ENCODE measurements at regions not wholly inside any gene's neighbourhood (a gene's known extent, or its start where the extent isn't known, plus 50 kb on each side); places are given as distances from the start of the nearest gene placed in this dataset.

DNA sequence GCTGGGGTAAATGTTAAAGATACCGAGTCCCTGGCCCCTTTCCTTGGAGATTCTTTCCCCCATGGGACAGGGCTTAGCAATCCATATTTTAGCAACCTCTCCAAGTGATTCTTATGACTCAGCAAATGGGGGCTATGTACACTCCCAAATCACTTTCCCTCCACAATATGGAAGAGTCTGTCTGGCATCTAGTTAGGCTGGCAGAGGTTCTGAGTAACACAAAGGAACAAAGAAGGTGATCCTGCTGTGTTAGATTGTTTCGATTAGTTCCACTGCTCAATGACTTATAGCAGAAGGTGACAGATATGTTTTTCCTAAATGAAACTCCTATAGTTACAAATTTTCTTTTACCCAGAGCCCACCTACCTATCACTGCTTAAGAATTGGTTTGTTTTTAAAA is 154.0 kb upstream of the SYT13 start:
- Histone ChIP-seq H3F3A (ENCODE audit: insufficient read depth) (no peaks in the 10 kb centered on the region), H3K9me2 (ENCODE audit: insufficient read depth) (no peaks in the 10 kb centered on the region), H3K27me3 (replicated peaks; ENCODE audit: insufficient read depth) (peaks cover 27% of the 10 kb centered on the region), H4K20me1 (ENCODE audit: insufficient read depth) (no peaks in the 10 kb centered on the region), H3K4me2 (ENCODE audit: unreplicated experiment) (no peak overlapping the region), H3K9ac (no peak overlapping the region), H3K79me2 (ENCODE audit: insufficient read depth) (no peaks in the 10 kb centered on the region), H3K27ac (no peak overlapping the region), H3K36me3 (ENCODE audit: low read depth) (no peaks in the 10 kb centered on the region), H3K4me1 (ENCODE audit: insufficient read depth) (no peaks in the 10 kb centered on the region), H3K9me3 (ENCODE audit: low read depth) (no peaks in the 10 kb centered on the region), H2AFZ (no peak overlapping the region), H3K4me3 (no peak overlapping the region)
- TF ChIP-seq EZH2 (IDR thresholded peaks at IDR 0.05; ENCODE audit: insufficient read depth, poor library complexity, severe bottlenecking) = no peak
- TF ChIP-seq EZH2phosphoT487 (IDR thresholded peaks at IDR 0.05; ENCODE audit: insufficient read depth, low read depth) = no peak
- in situ Hi-C loops (cut with MboI) = no loop called here
- no peak for DNase-seq
- 22 to 41% methylated on average over 2 of the region's 2 CpGs for WGBS, 2 experiments (ENCODE audit: low coverage in 1 of 2, low lambda C conversion rate in 2 of 2, missing lambda C conversion rate in 2 of 2)

- Histone ChIP-seq H3K27me3 (replicated peaks; ENCODE audit: insufficient read depth) (peaks cover 35% of the 10 kb centered on the region), H3K4me3 (no peak overlapping the region), H3K9me3 (ENCODE audit: low read depth) (no peaks in the 10 kb centered on the region), H3F3A (ENCODE audit: insufficient read depth) (no peaks in the 10 kb centered on the region), H3K36me3 (ENCODE audit: low read depth) (no peaks in the 10 kb centered on the region), H3K4me2 (ENCODE audit: unreplicated experiment) (no peak overlapping the region), H3K9me2 (ENCODE audit: insufficient read depth) (no peaks in the 10 kb centered on the region), H3K27ac (no peak overlapping the region), H3K79me2 (ENCODE audit: insufficient read depth) (no peaks in the 10 kb centered on the region), H2AFZ (no peak overlapping the region), H4K20me1 (ENCODE audit: insufficient read depth) (no peaks in the 10 kb centered on the region), H3K9ac (no peak overlapping the region), H3K4me1 (ENCODE audit: insufficient read depth) (no peaks in the 10 kb centered on the region)
- DNase-seq = no peak
- in situ Hi-C loops (cut with MboI) = no loop called here
- 48 to 50% methylated on average over 1 of the region's 1 CpG for WGBS, 2 experiments (ENCODE audit: low coverage in 1 of 2, low lambda C conversion rate in 2 of 2, missing lambda C conversion rate in 2 of 2)
- no peak for TF ChIP-seq EZH2 (IDR thresholded peaks at IDR 0.05; ENCODE audit: insufficient read depth, poor library complexity, severe bottlenecking)
- TF ChIP-seq EZH2phosphoT487 (IDR thresholded peaks at IDR 0.05; ENCODE audit: insufficient read depth, low read depth) = no peak
These were observed 150.8 kb upstream of the SYT13 start for GRCh38 chr11:45436966-45437365.

- 9 to 24% methylated on average over 2 of the region's 2 CpGs for WGBS, 2 experiments (ENCODE audit: low coverage in 1 of 2, low lambda C conversion rate in 2 of 2, missing lambda C conversion rate in 2 of 2)
- H3K4me2 ChIP-seq (ENCODE audit: unreplicated experiment) = no peak overlapping the region
- no peaks in the 10 kb centered on the region for H3K79me2 ChIP-seq (ENCODE audit: insufficient read depth)
- H3F3A ChIP-seq (ENCODE audit: insufficient read depth) = no peaks in the 10 kb centered on the region
- no peak for DNase-seq
- H3K4me3 ChIP-seq = no peak overlapping the region
- TF ChIP-seq EZH2phosphoT487 (IDR thresholded peaks at IDR 0.05; ENCODE audit: insufficient read depth, low read depth) (no peak), EZH2 (IDR thresholded peaks at IDR 0.05; ENCODE audit: insufficient read depth, poor library complexity, severe bottlenecking) (no peak)
- no peaks in the 10 kb centered on the region for H3K9me2 ChIP-seq (ENCODE audit: insufficient read depth)
- H3K9me3 ChIP-seq (ENCODE audit: low read depth) = no peaks in the 10 kb centered on the region
- H2AFZ ChIP-seq = no peak overlapping the region
- H3K36me3 ChIP-seq (ENCODE audit: low read depth) = no peaks in the 10 kb centered on the region
- H3K27ac ChIP-seq = no peak overlapping the region
- in situ Hi-C loops (cut with MboI) = no loop called here
- no peaks in the 10 kb centered on the region for H3K4me1 ChIP-seq (ENCODE audit: insufficient read depth)
- H4K20me1 ChIP-seq (ENCODE audit: insufficient read depth) = no peaks in the 10 kb centered on the region
- peaks cover 35% of the 10 kb centered on the region for H3K27me3 ChIP-seq (replicated peaks; ENCODE audit: insufficient read depth)
- H3K9ac ChIP-seq = no peak overlapping the region
These were observed 150.0 kb upstream of the SYT13 start for GRCh38 chr11:45436118-45436517.

DNA sequence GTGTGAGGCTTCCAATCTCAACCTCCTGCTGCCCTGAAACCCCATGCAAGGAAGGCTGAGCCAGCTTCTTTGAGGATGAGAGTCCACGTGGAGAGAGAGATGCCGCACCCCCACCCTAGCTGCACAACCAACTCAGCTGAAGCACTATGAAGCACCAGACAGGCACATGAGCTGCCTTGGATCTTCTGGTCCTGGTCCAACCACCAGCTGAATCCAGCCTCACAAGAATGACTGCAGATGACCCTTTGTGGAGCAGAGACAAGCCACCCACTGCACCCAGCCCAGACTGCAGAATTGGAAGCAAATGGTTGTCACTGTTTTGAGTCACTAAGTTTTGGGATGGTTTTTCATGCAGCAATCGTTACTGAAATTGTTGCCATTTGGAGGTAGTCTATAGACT is 149.6 kb upstream of the SYT13 start:
- Histone ChIP-seq H3K36me3 (ENCODE audit: low read depth) (no peaks in the 10 kb centered on the region), H3K4me1 (ENCODE audit: insufficient read depth) (no peaks in the 10 kb centered on the region), H3K9me3 (ENCODE audit: low read depth) (no peaks in the 10 kb centered on the region), H3K27me3 (replicated peaks; ENCODE audit: insufficient read depth) (peaks cover 35% of the 10 kb centered on the region), H3K9me2 (ENCODE audit: insufficient read depth) (no peaks in the 10 kb centered on the region), H4K20me1 (ENCODE audit: insufficient read depth) (no peaks in the 10 kb centered on the region), H3K27ac (no peak overlapping the region), H3K79me2 (ENCODE audit: insufficient read depth) (no peaks in the 10 kb centered on the region), H3K9ac (no peak overlapping the region), H3K4me2 (ENCODE audit: unreplicated experiment) (no peak overlapping the region), H2AFZ (no peak overlapping the region), H3K4me3 (no peak overlapping the region), H3F3A (ENCODE audit: insufficient read depth) (no peaks in the 10 kb centered on the region)
- DNase-seq = no peak
- in situ Hi-C loops (cut with MboI) = no loop called here
- 0 to 14% methylated on average over 1 to 3 of the region's 3 CpGs for WGBS, 2 experiments (ENCODE audit: low coverage in 1 of 2, low lambda C conversion rate in 2 of 2, missing lambda C conversion rate in 2 of 2)
- TF ChIP-seq EZH2 (IDR thresholded peaks at IDR 0.05; ENCODE audit: insufficient read depth, poor library complexity, severe bottlenecking) (no peak), EZH2phosphoT487 (IDR thresholded peaks at IDR 0.05; ENCODE audit: insufficient read depth, low read depth) (no peak)

- no peak for DNase-seq
- no peaks in the 10 kb centered on the region for H3K79me2 ChIP-seq (ENCODE audit: insufficient read depth)
- no peaks in the 10 kb centered on the region for H4K20me1 ChIP-seq (ENCODE audit: insufficient read depth)
- no peak overlapping the region for H2AFZ ChIP-seq
- no peaks in the 10 kb centered on the region for H3K9me2 ChIP-seq (ENCODE audit: insufficient read depth)
- no peak overlapping the region for H3K4me3 ChIP-seq
- H3K27ac ChIP-seq = no peak overlapping the region
- H3K4me2 ChIP-seq (ENCODE audit: unreplicated experiment) = no peak overlapping the region
- no peaks in the 10 kb centered on the region for H3K36me3 ChIP-seq (ENCODE audit: low read depth)
- in situ Hi-C loops (cut with MboI) = no loop called here
- H3K4me1 ChIP-seq (ENCODE audit: insufficient read depth) = no peaks in the 10 kb centered on the region
- H3K9me3 ChIP-seq (ENCODE audit: low read depth) = no peaks in the 10 kb centered on the region
- H3F3A ChIP-seq (ENCODE audit: insufficient read depth) = no peaks in the 10 kb centered on the region
- no peak overlapping the region for H3K9ac ChIP-seq
- 23 to 35% methylated on average over 6 of the region's 6 CpGs for WGBS, 2 experiments (ENCODE audit: low coverage in 1 of 2, low lambda C conversion rate in 2 of 2, missing lambda C conversion rate in 2 of 2)
- TF ChIP-seq EZH2phosphoT487 (IDR thresholded peaks at IDR 0.05; ENCODE audit: insufficient read depth, low read depth) = no peak
- TF ChIP-seq EZH2 (IDR thresholded peaks at IDR 0.05; ENCODE audit: insufficient read depth, poor library complexity, severe bottlenecking) = no peak
- H3K27me3 ChIP-seq (replicated peaks; ENCODE audit: insufficient read depth) = peaks cover 53% of the 10 kb centered on the region
These were observed 146.8 kb upstream of the SYT13 start for GRCh38 chr11:45432910-45433309.

Data from GM23248 (cell line).